HG03175 (cell line): ENCODE measurements at regions not wholly inside any gene's neighbourhood (a gene's known extent, or its start where the extent isn't known, plus 50 kb on each side); places are given as distances from the start of the nearest gene placed in this dataset.
"Not testable (repeated sequence)": the region's sequence is repeated elsewhere in the genome, so short reads cannot be mapped to it uniquely, and the experiment has no call there.

Source experiments
- ATAC-seq: cut with Tn5 transposase; IDR thresholded peaks from one replicate; pipeline ENCODE4 v1.9.1; 2021; ENCODE audit warnings: mild to moderate bottlenecking, moderate library complexity; ENCODE audit not compliant: unreplicated experiment

DNA sequence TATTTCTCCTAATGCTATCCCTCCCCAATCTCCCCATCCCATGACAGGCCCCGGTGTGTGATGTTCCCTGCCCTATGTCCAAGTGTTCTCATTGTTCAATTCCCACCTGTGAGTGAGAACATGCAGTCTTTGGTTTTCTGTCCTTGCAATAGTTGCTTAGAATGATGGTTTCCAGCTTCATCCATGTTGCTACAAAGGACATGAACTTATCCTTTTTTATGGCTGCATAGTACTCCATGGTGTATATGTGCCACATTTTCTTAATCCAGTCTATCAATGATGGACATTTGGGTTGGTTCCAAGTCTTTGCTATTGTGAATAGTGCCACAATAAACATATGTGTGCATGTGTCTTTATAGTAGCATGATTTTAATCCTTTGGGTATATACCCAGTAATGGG is 51.3 kb upstream of the RIOK2 start:
- not testable (repeated sequence) for ATAC-seq

GRCh38 chr5:97242341-97242740 is 59.3 kb upstream of the RIOK2 start:
- no peak for ATAC-seq

DNA sequence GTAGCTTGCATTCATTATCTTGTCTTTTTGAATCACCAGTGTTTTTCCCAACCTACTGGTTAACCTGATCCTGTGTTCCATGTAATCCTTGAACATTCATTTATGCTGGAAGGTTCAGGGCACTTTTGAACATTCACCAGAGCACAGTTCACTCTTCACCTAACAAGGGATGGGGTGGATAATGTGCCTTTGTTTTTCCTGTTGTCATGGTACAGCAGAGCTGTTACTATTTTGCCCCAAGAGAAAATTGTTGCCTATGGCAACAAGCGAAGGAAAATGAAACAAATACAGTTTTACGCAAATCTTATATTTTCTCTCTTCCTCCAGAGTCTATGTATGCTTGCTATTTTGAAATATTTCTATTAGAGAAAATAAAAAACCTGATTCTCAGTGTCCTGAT is 60.3 kb upstream of the RIOK2 start:
- ATAC-seq, result no peak

DNA sequence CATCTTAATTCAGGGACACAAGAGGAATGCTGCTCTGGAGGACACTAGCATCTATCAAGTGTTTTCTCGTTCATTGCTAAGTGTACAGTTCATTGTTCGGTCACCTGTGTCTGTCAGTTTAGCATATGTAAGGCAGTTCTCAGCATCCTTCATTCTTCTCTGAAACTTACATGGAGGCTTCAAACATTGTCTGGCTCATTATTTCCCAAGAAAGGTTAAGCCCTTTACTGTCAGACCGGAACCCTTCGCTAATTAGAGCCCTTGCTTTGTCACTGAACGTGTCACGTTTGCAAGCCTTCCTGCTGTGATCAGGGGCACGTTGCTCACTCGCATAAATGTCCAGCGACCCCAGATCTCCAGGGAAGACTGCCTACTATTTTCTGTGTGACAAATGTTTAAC is 62.3 kb upstream of the RIOK2 start:
- ATAC-seq, result no peak

- ATAC-seq, result no peak
Observed at GRCh38 chr5:97250113-97250512, 67.1 kb upstream of the RIOK2 start.

GRCh38 chr5:97266076-97266475 is 83.0 kb upstream of the RIOK2 start:
- no peak for ATAC-seq

GRCh38 chr5:97266576-97266975 is 83.5 kb upstream of the RIOK2 start:
- ATAC-seq, result no peak

DNA sequence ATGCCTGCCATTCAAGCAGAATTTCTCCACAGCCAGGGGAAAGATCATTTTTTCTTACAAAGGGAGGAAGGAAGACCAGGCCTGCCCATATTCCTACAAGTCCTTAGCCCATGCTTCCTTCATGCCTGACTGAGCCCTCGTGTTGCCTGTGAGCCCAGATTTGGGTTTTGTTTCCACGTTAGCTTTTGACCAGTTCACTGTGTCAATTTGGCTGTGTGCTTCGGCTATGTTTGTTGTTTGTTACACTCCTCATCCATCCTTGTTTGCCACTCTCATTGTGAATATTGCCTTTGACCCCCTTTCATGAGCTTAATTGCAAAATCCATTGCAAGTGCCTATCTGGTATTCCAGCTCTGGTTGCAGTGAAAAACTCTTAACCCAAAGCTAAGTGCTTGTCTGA is 84.7 kb upstream of the RIOK2 start:
- no peak for ATAC-seq

DNA sequence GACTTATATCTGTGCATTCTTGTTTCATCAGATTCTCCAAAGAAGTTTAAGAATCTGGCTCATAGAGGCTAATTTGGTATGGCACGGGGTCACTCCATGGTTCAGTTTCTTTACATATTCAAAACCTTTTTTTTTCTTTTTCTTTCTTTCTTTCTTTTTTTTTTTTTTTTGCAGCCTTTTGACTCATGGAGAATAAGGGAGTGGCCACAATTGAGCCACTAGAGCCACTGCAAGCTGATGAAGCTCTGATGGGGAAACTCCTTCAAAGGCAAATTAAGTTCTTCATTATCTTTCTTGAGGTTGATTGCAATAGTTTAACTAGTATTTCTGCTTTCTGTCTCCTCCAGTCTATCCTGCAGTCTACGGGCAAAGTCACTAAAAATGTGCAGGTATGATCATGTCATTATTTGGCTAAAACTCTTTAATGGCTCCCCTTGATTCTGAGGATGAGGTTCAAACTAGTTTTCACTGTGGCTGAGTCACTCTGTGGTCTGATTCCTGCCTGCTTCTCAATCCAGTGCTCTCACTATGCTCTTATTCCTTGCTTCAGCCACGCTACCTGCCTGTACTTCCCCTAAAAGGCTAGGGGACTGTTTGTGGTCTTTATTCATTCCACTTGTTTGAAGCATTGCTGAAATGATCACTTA is 93.5 kb upstream of the RIOK2 start:
- no peak for ATAC-seq

DNA sequence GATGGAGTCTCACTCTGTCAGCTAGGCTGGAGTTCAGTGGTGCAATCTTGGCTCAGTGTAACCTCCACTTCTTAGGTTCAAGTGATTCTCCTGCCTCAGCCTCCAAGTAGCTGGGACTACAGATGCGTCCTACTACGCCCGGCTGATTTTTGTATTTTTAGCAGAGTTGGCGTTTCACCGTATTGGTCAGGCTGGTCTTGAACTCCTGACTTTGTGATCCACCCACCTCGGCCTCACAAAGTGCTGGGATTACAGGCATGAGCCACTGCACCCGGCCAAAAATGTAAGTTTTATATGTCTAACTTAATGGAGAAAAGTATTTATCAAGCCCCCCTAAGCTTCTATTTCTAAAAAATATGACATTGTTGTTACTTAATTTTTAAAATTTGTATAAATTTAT is 98.2 kb upstream of the RIOK2 start:
- ATAC-seq, result no peak

GRCh38 chr5:97297063-97297703 is 114.1 kb upstream of the RIOK2 start:
- ATAC-seq, result peak; percentile 95

DNA sequence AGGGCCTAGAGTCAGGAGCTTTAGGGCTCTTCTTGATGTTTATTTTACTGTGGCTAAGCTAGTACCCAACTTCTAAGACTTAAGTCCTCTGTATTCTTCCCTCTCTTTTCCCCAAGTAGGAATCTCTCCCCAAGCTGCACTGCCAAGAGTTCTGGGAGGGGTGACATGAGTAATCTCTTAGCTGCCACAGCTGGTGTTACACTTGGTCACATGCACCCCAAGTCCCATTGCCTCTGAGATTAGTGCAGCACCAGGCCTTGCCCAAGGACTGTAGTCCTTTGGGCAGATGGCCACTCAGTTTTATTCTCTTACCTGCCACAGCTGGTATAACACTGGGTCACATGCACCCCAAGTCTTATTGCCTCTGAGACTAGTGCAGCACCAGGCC is 114.7 kb upstream of the RIOK2 start:
- ATAC-seq, result peak; percentile 28

DNA sequence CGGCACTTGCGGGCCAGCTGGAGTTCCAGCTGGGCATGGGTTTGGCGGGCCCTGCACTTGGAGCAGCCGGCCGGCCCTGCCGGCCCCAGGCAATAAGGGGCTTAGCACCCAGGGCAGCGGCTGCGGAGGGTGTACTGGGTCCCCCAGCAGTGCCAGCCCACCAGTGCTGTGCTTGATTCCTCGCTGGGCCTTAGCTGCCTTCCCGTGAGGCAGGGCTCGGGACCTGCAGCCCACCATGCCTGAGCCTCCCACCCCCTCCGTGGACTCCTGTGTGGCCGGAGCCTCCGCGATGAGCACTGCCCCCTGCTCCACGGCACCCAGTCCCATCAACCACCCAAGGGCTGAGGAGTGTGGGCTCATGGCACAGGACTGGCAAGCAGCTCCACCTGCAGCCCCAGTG is 118.1 kb upstream of the RIOK2 start:
- ATAC-seq, result not testable (repeated sequence)

GRCh38 chr5:97338729-97339128 is 155.7 kb upstream of the RIOK2 start:
- ATAC-seq, result no peak

GRCh38 chr5:97355775-97356174 is 172.7 kb upstream of the RIOK2 start:
- peak; percentile 80 for ATAC-seq

DNA sequence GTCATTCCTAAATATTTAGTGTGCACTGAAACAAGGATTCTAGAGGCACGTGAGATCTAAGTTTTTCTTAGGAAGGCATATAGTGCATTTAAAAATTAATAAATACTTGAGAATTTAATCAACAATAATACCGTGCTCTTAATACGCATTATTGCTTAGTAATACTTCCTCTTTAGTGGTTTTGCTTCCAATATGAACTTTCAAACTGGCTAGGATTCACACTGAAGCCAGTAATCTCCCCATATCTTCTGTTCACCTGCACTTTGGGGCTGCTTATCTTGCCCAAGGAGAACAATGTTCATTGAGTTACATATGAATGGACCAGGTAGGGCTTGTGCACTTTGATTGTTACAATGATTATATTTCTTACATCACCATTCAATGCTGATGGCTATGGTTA is 180.5 kb upstream of the RIOK2 start:
- ATAC-seq, result no peak

- no peak for ATAC-seq
Observed at GRCh38 chr5:97364731-97365130, 181.7 kb upstream of the RIOK2 start.

GRCh38 chr5:97365163-97365845 is 182.3 kb upstream of the RIOK2 start:
- no peak for ATAC-seq

DNA sequence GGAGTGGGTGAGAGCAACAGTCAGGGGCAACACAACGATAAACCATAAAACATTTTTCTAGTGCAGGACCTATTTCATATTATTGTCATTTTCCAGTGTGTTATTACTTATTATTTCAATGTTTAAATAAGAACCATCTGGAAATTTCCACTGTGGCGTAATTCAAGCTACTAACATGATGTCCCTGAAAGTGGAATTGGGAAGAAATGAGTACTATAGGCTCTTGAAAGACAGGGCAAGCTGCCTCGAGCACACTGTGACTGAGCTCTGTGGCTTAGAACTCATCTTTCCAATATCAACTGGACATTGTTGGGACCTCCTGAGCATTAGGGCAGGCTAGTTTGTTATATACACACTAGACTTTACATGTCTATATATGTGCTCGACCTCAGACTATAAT is 182.9 kb upstream of the RIOK2 start:
- ATAC-seq, result no peak

GRCh38 chr5:97375959-97376358 is 192.9 kb upstream of the RIOK2 start:
- no peak for ATAC-seq

DNA sequence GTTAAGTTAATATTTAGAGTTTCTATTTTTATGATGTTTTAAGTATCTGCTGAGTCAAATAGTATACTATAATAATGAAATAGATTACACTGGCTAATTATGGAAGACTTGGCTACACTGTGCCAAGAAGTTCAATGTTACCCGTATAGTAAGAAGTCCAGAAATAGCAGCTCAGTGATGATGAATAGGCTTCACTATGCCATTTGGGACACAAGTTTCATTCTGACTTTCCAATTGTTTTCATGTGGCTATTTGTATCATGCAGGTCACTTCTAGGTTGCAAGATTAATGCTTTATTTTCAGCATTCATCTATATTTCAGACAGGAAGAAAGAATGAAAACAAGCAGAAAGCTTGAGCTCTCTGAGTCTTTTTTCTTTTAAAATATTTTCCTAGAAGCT is 194.5 kb upstream of the RIOK2 start:
- no peak for ATAC-seq

- no peak for ATAC-seq
Observed at GRCh38 chr5:97383996-97384395, 200.9 kb upstream of the RIOK2 start.
